Stomach smooth muscle (tissue), 2 donors: ENCODE measurements at regions not wholly inside any gene's neighbourhood (a gene's known extent, or its start where the extent isn't known, plus 50 kb on each side); places are given as distances from the start of the nearest gene placed in this dataset.

Experiments
- H3K27ac ChIP-seq: one replicate; pipeline ENCODE4 v1.7.0; 2013; ENCODE audit warnings: mild to moderate bottlenecking, low read length, inconsistent platforms
- H3K27me3 ChIP-seq, 2 donors: one replicate each; pipeline ENCODE4 v1.7.0; 2013; ENCODE audit warnings: low read length in 2 of 2; ENCODE audit not compliant: insufficient read depth in 2 of 2, control insufficient read depth in 1 of 2
- H3K36me3 ChIP-seq, 2 donors: one replicate each; pipeline ENCODE4 v1.7.0; 2013; ENCODE audit warnings: low read length in 2 of 2; ENCODE audit not compliant: control insufficient read depth in 2 of 2, insufficient read depth in 2 of 2
- H3K4me1 ChIP-seq: one replicate; pipeline ENCODE4 v1.7.0; 2013; ENCODE audit warnings: low read length; ENCODE audit not compliant: control insufficient read depth, insufficient read depth
- H3K4me3 ChIP-seq, 2 donors: one replicate each; pipeline ENCODE4 v1.7.0; 2013; ENCODE audit warnings: low read length in 2 of 2
- H3K9ac ChIP-seq, 2 donors: one replicate each; pipeline ENCODE4 v1.7.0; 2013; ENCODE audit warnings: low read length in 2 of 2, mild to moderate bottlenecking in 1 of 2
- H3K9me3 ChIP-seq, 2 donors: one replicate each; pipeline ENCODE4 v1.7.0; 2013; ENCODE audit warnings: low read length in 2 of 2; ENCODE audit not compliant: control insufficient read depth in 2 of 2
- donor health status: healthy.
- donor health status: Pancreatic carcinoma.

GRCh38 chr20:6692566-6693173, 74.8 kb upstream of the BMP2 start:
- Histone ChIP-seq H3K9me3 (no peaks in the 10 kb centered on the region), H3K4me1 (peaks cover 2% of the 10 kb centered on the region), H3K9ac (no peak overlapping the region), H3K4me3 (no peak overlapping the region), H3K27ac (no peak overlapping the region), H3K36me3 (no peaks in the 10 kb centered on the region), H3K27me3 (peaks cover 0 to 2% of the 10 kb centered on the region in 2 donors)

- Histone ChIP-seq H3K4me3 (no peak overlapping the region), H3K27me3 (no peaks in the 10 kb centered on the region), H3K9ac (no peak overlapping the region), H3K27ac (no peak overlapping the region), H3K36me3 (no peaks in the 10 kb centered on the region), H3K9me3 (no peaks in the 10 kb centered on the region), H3K4me1 (peaks cover 2% of the 10 kb centered on the region)
Measured at GRCh38 chr20:6691516-6691915, 76.0 kb upstream of the BMP2 start.

GRCh38 chr20:6689339-6689973, 78.0 kb upstream of the BMP2 start:
- Histone ChIP-seq H3K27ac (no peak overlapping the region), H3K4me3 (no peak overlapping the region), H3K9me3 (no peaks in the 10 kb centered on the region), H3K36me3 (no peaks in the 10 kb centered on the region), H3K27me3 (no peaks in the 10 kb centered on the region), H3K4me1 (peaks cover 2% of the 10 kb centered on the region), H3K9ac (no peak overlapping the region)

- H3K4me1 ChIP-seq: no peaks in the 10 kb centered on the region
- H3K27ac ChIP-seq: no peak overlapping the region
- no peaks in the 10 kb centered on the region for H3K27me3 ChIP-seq
- H3K36me3 ChIP-seq: no peaks in the 10 kb centered on the region
- H3K4me3 ChIP-seq: no peak overlapping the region
- H3K9me3 ChIP-seq: no peaks in the 10 kb centered on the region
- H3K9ac ChIP-seq: no peak overlapping the region
Measured at GRCh38 chr20:6686171-6686570, 81.3 kb upstream of the BMP2 start.

GRCh38 chr20:6685626-6686025, 81.9 kb upstream of the BMP2 start:
- H3K4me3 ChIP-seq: no peak overlapping the region
- H3K9ac ChIP-seq: no peak overlapping the region
- no peaks in the 10 kb centered on the region for H3K27me3 ChIP-seq
- H3K36me3 ChIP-seq: no peaks in the 10 kb centered on the region
- H3K27ac ChIP-seq: no peak overlapping the region
- no peaks in the 10 kb centered on the region for H3K4me1 ChIP-seq
- H3K9me3 ChIP-seq: no peaks in the 10 kb centered on the region

GRCh38 chr20:6685181-6685582, 82.3 kb upstream of the BMP2 start:
- no peak overlapping the region for H3K27ac ChIP-seq
- no peaks in the 10 kb centered on the region for H3K9me3 ChIP-seq
- H3K4me1 ChIP-seq: no peaks in the 10 kb centered on the region
- H3K27me3 ChIP-seq: no peaks in the 10 kb centered on the region
- no peak overlapping the region for H3K9ac ChIP-seq
- no peak overlapping the region for H3K4me3 ChIP-seq
- no peaks in the 10 kb centered on the region for H3K36me3 ChIP-seq

- H3K27me3 ChIP-seq: no peaks in the 10 kb centered on the region
- no peak overlapping the region for H3K27ac ChIP-seq
- H3K4me3 ChIP-seq: no peak overlapping the region
- H3K4me1 ChIP-seq: no peaks in the 10 kb centered on the region
- H3K36me3 ChIP-seq: no peaks in the 10 kb centered on the region
- H3K9ac ChIP-seq: no peak overlapping the region
- no peaks in the 10 kb centered on the region for H3K9me3 ChIP-seq
Measured at GRCh38 chr20:6683021-6683977, 84.2 kb upstream of the BMP2 start.

GRCh38 chr20:6680854-6681253, 86.6 kb upstream of the BMP2 start:
- Histone ChIP-seq H3K36me3 (no peaks in the 10 kb centered on the region), H3K4me1 (no peaks in the 10 kb centered on the region), H3K9ac (no peak overlapping the region), H3K27me3 (no peaks in the 10 kb centered on the region), H3K9me3 (no peaks in the 10 kb centered on the region), H3K4me3 (no peak overlapping the region), H3K27ac (no peak overlapping the region)

GRCh38 chr20:6680441-6680840, 87.0 kb upstream of the BMP2 start:
- no peak overlapping the region for H3K9ac ChIP-seq
- no peaks in the 10 kb centered on the region for H3K27me3 ChIP-seq

GRCh38 chr20:6679086-6679485, 88.4 kb upstream of the BMP2 start:
- Histone ChIP-seq H3K9ac (no peak overlapping the region), H3K9me3 (no peaks in the 10 kb centered on the region), H3K27me3 (no peaks in the 10 kb centered on the region), H3K4me1 (no peaks in the 10 kb centered on the region), H3K4me3 (no peak overlapping the region), H3K36me3 (no peaks in the 10 kb centered on the region), H3K27ac (no peak overlapping the region)

More at GRCh38 chr20:6680441-6680840, 87.0 kb upstream of the BMP2 start:
- no peaks in the 10 kb centered on the region for H3K4me1 ChIP-seq
- no peak overlapping the region for H3K27ac ChIP-seq
- H3K9me3 ChIP-seq: no peaks in the 10 kb centered on the region
- no peaks in the 10 kb centered on the region for H3K36me3 ChIP-seq
- no peak overlapping the region for H3K4me3 ChIP-seq
